ENCODE measurements at regions not wholly inside any gene's neighbourhood (a gene's known extent, or its start where the extent isn't known, plus 50 kb on each side); places are given as distances from the start of the nearest gene placed in this dataset.
A peak's percentile ranks its signal among the peaks of the same experiment; 100 is the strongest.

- Histone ChIP-seq H3K4me1 (ENCODE audit: insufficient read depth, low read length, poor library complexity, severe bottlenecking) (peaks cover 9% of the 10 kb centered on the region), H3K9me3 (ENCODE audit: low read depth, low read length, poor library complexity, severe bottlenecking) (no peaks in the 10 kb centered on the region), H3K36me3 (ENCODE audit: insufficient read depth, low read length, poor library complexity, severe bottlenecking) (no peaks in the 10 kb centered on the region), H3K4me3 (ENCODE audit: low read depth, low read length, poor library complexity, severe bottlenecking) (no peak overlapping the region), H3K27ac (ENCODE audit: low read depth, low read length, poor library complexity, severe bottlenecking) (no peak overlapping the region), H3K27me3 (replicated peaks; ENCODE audit: insufficient read depth, low read depth, low read length, poor library complexity) (no peaks in the 10 kb centered on the region)
- TF ChIP-seq EZH2 (IDR thresholded peaks at IDR 0.05; ENCODE audit: borderline replicate concordance, low read depth, low read length, poor library complexity, severe bottlenecking) (no peak), CTCF (conservative IDR thresholded peaks at IDR 0.05; ENCODE audit: low read depth, low read length) (peak; percentile 65)
- BruUV-seq (replicated peaks), result no TSS peak
- intact Hi-C loops (cut with micrococcal nuclease; ENCODE audit: unreplicated experiment), result loop anchor here (1.0 to 10.0 kb wide), 2 partner anchors 58 to 306 kb away; no protein-coding TSS in a partner anchor
- POLR2A ChIA-PET (ENCODE audit: low non-redundant PET), result no interaction called here
- DNase-seq (ENCODE audit: low spot score), result peak; percentile 71
- CTCF ChIA-PET, result interaction anchor here (1.2 to 2.9 kb wide), 2 partner anchors 59 to 309 kb away, joined by 5 to 26 read pairs; no protein-coding TSS in a partner anchor
Observed at GRCh38 chr5:38751103-38751502, 94.7 kb upstream of the OSMR start.

DNA sequence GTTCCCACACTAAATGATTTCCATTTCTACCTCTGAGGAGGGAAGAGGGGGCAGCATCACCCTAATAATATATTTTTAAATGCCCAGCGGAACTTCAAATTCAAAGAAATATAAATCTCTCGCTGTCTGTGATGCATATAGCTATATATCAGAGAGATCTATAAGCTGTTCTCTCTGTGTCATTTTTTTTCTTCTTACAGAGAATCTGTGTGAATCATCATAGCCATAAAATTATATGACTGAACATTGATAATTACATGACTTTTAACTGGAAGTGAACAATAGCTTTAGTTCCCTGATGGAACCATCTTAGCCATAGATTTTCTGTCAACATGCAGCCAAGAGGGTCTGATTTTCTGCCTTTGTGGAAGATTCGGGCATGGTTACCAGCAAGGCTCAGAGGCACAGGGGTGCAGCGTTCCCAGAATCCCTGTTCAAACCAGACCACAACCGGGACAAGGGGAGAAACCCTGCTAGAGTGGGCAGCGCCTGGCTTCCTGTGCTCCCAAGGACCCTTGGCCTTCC is 93.7 kb upstream of the OSMR start:
- ChIA-PET CTCF (interaction anchor here (2.9 kb wide), 1 partner anchor 310 kb away, joined by 26 read pairs; no protein-coding TSS in a partner anchor), POLR2A (ENCODE audit: low non-redundant PET) (no interaction called here)
- TF ChIP-seq CTCF (conservative IDR thresholded peaks at IDR 0.05; ENCODE audit: low read depth, low read length), result no peak
- TF ChIP-seq EZH2 (IDR thresholded peaks at IDR 0.05; ENCODE audit: borderline replicate concordance, low read depth, low read length, poor library complexity, severe bottlenecking), result no peak
- Histone ChIP-seq H3K36me3 (ENCODE audit: insufficient read depth, low read length, poor library complexity, severe bottlenecking) (no peaks in the 10 kb centered on the region), H3K9me3 (ENCODE audit: low read depth, low read length, poor library complexity, severe bottlenecking) (no peaks in the 10 kb centered on the region), H3K27ac (ENCODE audit: low read depth, low read length, poor library complexity, severe bottlenecking) (no peak overlapping the region), H3K4me3 (ENCODE audit: low read depth, low read length, poor library complexity, severe bottlenecking) (no peak overlapping the region), H3K4me1 (ENCODE audit: insufficient read depth, low read length, poor library complexity, severe bottlenecking) (peaks cover 9% of the 10 kb centered on the region), H3K27me3 (replicated peaks; ENCODE audit: insufficient read depth, low read depth, low read length, poor library complexity) (no peaks in the 10 kb centered on the region)
- no peak for DNase-seq (ENCODE audit: low spot score)
- BruUV-seq (replicated peaks), result no TSS peak
- intact Hi-C loops (cut with micrococcal nuclease; ENCODE audit: unreplicated experiment), result loop anchor here (10.0 kb wide), 1 partner anchor 307 kb away; no protein-coding TSS in a partner anchor

GRCh38 chr5:38752622-38753021 is 93.2 kb upstream of the OSMR start:
- no peak for TF ChIP-seq EZH2 (IDR thresholded peaks at IDR 0.05; ENCODE audit: borderline replicate concordance, low read depth, low read length, poor library complexity, severe bottlenecking)
- TF ChIP-seq CTCF (conservative IDR thresholded peaks at IDR 0.05; ENCODE audit: low read depth, low read length), result no peak
- POLR2A ChIA-PET (ENCODE audit: low non-redundant PET), result no interaction called here
- intact Hi-C loops (cut with micrococcal nuclease; ENCODE audit: unreplicated experiment), result loop anchor here (10.0 kb wide), 1 partner anchor 308 kb away; no protein-coding TSS in a partner anchor
- BruUV-seq (replicated peaks), result no TSS peak
- Histone ChIP-seq H3K36me3 (ENCODE audit: insufficient read depth, low read length, poor library complexity, severe bottlenecking) (no peaks in the 10 kb centered on the region), H3K4me3 (ENCODE audit: low read depth, low read length, poor library complexity, severe bottlenecking) (no peak overlapping the region), H3K27me3 (replicated peaks; ENCODE audit: insufficient read depth, low read depth, low read length, poor library complexity) (no peaks in the 10 kb centered on the region), H3K4me1 (ENCODE audit: insufficient read depth, low read length, poor library complexity, severe bottlenecking) (peaks cover 9% of the 10 kb centered on the region), H3K27ac (ENCODE audit: low read depth, low read length, poor library complexity, severe bottlenecking) (no peak overlapping the region), H3K9me3 (ENCODE audit: low read depth, low read length, poor library complexity, severe bottlenecking) (no peaks in the 10 kb centered on the region)
- CTCF ChIA-PET, result interaction anchor here (2.9 kb wide), 1 partner anchor 311 kb away, joined by 26 read pairs; no protein-coding TSS in a partner anchor
- DNase-seq (ENCODE audit: low spot score), result no peak

All from A673 (cell line).